HG02840 (cell line): ENCODE measurements at regions not wholly inside any gene's neighbourhood (a gene's known extent, or its start where the extent isn't known, plus 50 kb on each side); places are given as distances from the start of the nearest gene placed in this dataset.

Experiments used
- ATAC-seq: cut with Tn5 transposase; IDR thresholded peaks from one replicate; pipeline ENCODE4 v1.9.1; 2021; ENCODE audit warnings: mild to moderate bottlenecking, moderate library complexity, moderate number of reproducible peaks; ENCODE audit not compliant: unreplicated experiment, low FRiP score

- ATAC-seq = no peak
These were observed 468.0 kb upstream of the PRICKLE1 start for GRCh38 chr12:43057566-43057965.

- no peak for ATAC-seq
These were observed 464.5 kb upstream of the PRICKLE1 start for GRCh38 chr12:43054085-43054484.

GRCh38 chr12:43052441-43052840 lies 462.9 kb upstream of the PRICKLE1 start:
- no peak for ATAC-seq

- ATAC-seq = no peak
These were observed 454.7 kb upstream of the PRICKLE1 start for GRCh38 chr12:43044241-43044640.

- ATAC-seq = no peak
These were observed 449.4 kb upstream of the PRICKLE1 start for GRCh38 chr12:43038991-43039390.

GRCh38 chr12:43029971-43030370 lies 440.4 kb upstream of the PRICKLE1 start:
- no peak for ATAC-seq

- ATAC-seq = no peak
These were observed 439.3 kb upstream of the PRICKLE1 start for GRCh38 chr12:43028826-43029225.

GRCh38 chr12:43022838-43023237 lies 433.3 kb upstream of the PRICKLE1 start:
- ATAC-seq = no peak

GRCh38 chr12:43015090-43015737 lies 425.7 kb upstream of the PRICKLE1 start:
- no peak for ATAC-seq

GRCh38 chr12:43011383-43011926 lies 421.9 kb upstream of the PRICKLE1 start:
- ATAC-seq = peak; percentile 76

- ATAC-seq = no peak
These were observed 420.3 kb upstream of the PRICKLE1 start for GRCh38 chr12:43009846-43010240.

- no peak for ATAC-seq
These were observed 419.7 kb upstream of the PRICKLE1 start for GRCh38 chr12:43008953-43009845.

GRCh38 chr12:43004908-43005307 lies 415.4 kb upstream of the PRICKLE1 start:
- no peak for ATAC-seq

- no peak for ATAC-seq
These were observed 414.6 kb upstream of the PRICKLE1 start for GRCh38 chr12:43004141-43004540.

GRCh38 chr12:42996869-42997431 lies 407.4 kb upstream of the PRICKLE1 start:
- ATAC-seq = no peak

- ATAC-seq = no peak
These were observed 403.3 kb upstream of the PRICKLE1 start for GRCh38 chr12:42992826-42993225.

- no peak for ATAC-seq
These were observed 400.8 kb upstream of the PRICKLE1 start for GRCh38 chr12:42990387-42990786.

- no peak for ATAC-seq
These were observed 397.7 kb upstream of the PRICKLE1 start for GRCh38 chr12:42987216-42987650.

GRCh38 chr12:42985506-42985905 lies 396.0 kb upstream of the PRICKLE1 start:
- no peak for ATAC-seq

GRCh38 chr12:42982828-42983227 lies 393.3 kb upstream of the PRICKLE1 start:
- ATAC-seq = no peak

- no peak for ATAC-seq
These were observed 391.8 kb upstream of the PRICKLE1 start for GRCh38 chr12:42981379-42981778.
